H9 (cell line): ENCODE measurements at regions not wholly inside any gene's neighbourhood (a gene's known extent, or its start where the extent isn't known, plus 50 kb on each side); places are given as distances from the start of the nearest gene placed in this dataset.

Source experiments
- DNase-seq: peaks from one replicate; pipeline ENCODE4 v3.0.0-alpha.2; 2017
- H2AFZ ChIP-seq: one replicate; pipeline ENCODE4 v1.6.1; 2013; ENCODE audit warnings: mild to moderate bottlenecking, low read length, control low read depth, moderate library complexity
- H2AK5ac ChIP-seq: 2 replicates; pipeline ENCODE4 v1.6.1; 2013; ENCODE audit warnings: low read length, control low read depth, mixed read lengths; ENCODE audit not compliant: insufficient read length
- H2BK120ac ChIP-seq: one replicate; pipeline ENCODE4 v1.6.1; 2013; ENCODE audit warnings: low read depth, mild to moderate bottlenecking, low read length, control low read depth, inconsistent platforms; ENCODE audit not compliant: poor library complexity, severe bottlenecking
- H2BK12ac ChIP-seq: 2 replicates; pipeline ENCODE4 v1.6.1; 2013; ENCODE audit warnings: low read length, control low read depth, mixed read lengths, low read depth; ENCODE audit not compliant: insufficient read length
- H2BK15ac ChIP-seq: 2 replicates; pipeline ENCODE4 v1.6.1; 2013; ENCODE audit warnings: low read depth, low read length, control low read depth
- H2BK20ac ChIP-seq: one replicate; pipeline ENCODE4 v1.6.1; 2013; ENCODE audit warnings: low read depth, mild to moderate bottlenecking, low read length, control low read depth, inconsistent platforms; ENCODE audit not compliant: poor library complexity, severe bottlenecking
- H2BK5ac ChIP-seq: 2 replicates; pipeline ENCODE4 v1.6.1; 2013; ENCODE audit warnings: low read length, control low read depth, mixed read lengths; ENCODE audit not compliant: insufficient read length
- H3K14ac ChIP-seq: 2 replicates; pipeline ENCODE4 v1.6.1; 2013; ENCODE audit warnings: low read length, control low read depth; ENCODE audit not compliant: insufficient read depth
- H3K18ac ChIP-seq: 2 replicates; pipeline ENCODE4 v1.6.1; 2013; ENCODE audit warnings: low read depth, mild to moderate bottlenecking, mixed read lengths, low read length, control low read depth; ENCODE audit not compliant: insufficient read length
- H3K23ac ChIP-seq: 2 replicates; pipeline ENCODE4 v1.6.1; 2013; ENCODE audit warnings: low read length, control low read depth, mixed read lengths, low read depth; ENCODE audit not compliant: insufficient read length
- H3K23me2 ChIP-seq: 2 replicates; pipeline ENCODE4 v1.6.1; 2013; ENCODE audit warnings: low read depth, mild to moderate bottlenecking, mixed read lengths, low read length, control low read depth; ENCODE audit not compliant: insufficient read length, poor library complexity, severe bottlenecking
- H3K27ac ChIP-seq: 2 replicates; pipeline ENCODE4 v1.5.1; 2013; ENCODE audit warnings: low read length, control low read depth, mixed read lengths, low read depth; ENCODE audit not compliant: insufficient read length
- H3K27me3 ChIP-seq: 2 replicates; pipeline ENCODE4 v1.6.1; 2013; ENCODE audit warnings: low read length, control low read depth, inconsistent platforms; ENCODE audit not compliant: insufficient read depth
- H3K4ac ChIP-seq: 2 replicates; pipeline ENCODE4 v1.6.1; 2013; ENCODE audit warnings: low read depth, mild to moderate bottlenecking, control low read depth, inconsistent platforms, low read length, moderate library complexity
- H3K4me1 ChIP-seq: 2 replicates; pipeline ENCODE4 v1.6.1; 2013; ENCODE audit warnings: low read length, control low read depth, inconsistent platforms; ENCODE audit not compliant: insufficient read depth
- H3K4me2 ChIP-seq: 2 replicates; pipeline ENCODE4 v1.6.1; 2013; ENCODE audit warnings: low read length, control low read depth, mixed read lengths; ENCODE audit not compliant: insufficient read length, insufficient read depth
- H3K56ac ChIP-seq: 2 replicates; pipeline ENCODE4 v1.6.1; 2013; ENCODE audit warnings: low read depth, mild to moderate bottlenecking, mixed read lengths, low read length, control low read depth; ENCODE audit not compliant: insufficient read length
- H3K79me1 ChIP-seq: 2 replicates; pipeline ENCODE4 v1.6.1; 2013; ENCODE audit warnings: low read depth, mild to moderate bottlenecking, moderate library complexity, low read length, control low read depth, inconsistent platforms; ENCODE audit not compliant: insufficient read depth, poor library complexity, severe bottlenecking
- H3K79me2 ChIP-seq: 2 replicates; pipeline ENCODE4 v1.6.1; 2013; ENCODE audit warnings: low read length, control low read depth, inconsistent platforms; ENCODE audit not compliant: insufficient read depth
- H3K9ac ChIP-seq: 2 replicates; pipeline ENCODE4 v1.6.1; 2013; ENCODE audit warnings: low read length, control low read depth, mixed read lengths; ENCODE audit not compliant: insufficient read length; ENCODE audit errors: extremely low read depth
- H3K9me3 ChIP-seq: one replicate; pipeline ENCODE4 v1.6.1; 2013; ENCODE audit warnings: low read depth, low read length, inconsistent platforms; ENCODE audit not compliant: control insufficient read depth
- H3T11ph ChIP-seq: one replicate; pipeline ENCODE4 v1.6.1; 2013; ENCODE audit warnings: mild to moderate bottlenecking, low read length, control low read depth, inconsistent platforms
- H4K20me1 ChIP-seq: one replicate; pipeline ENCODE4 v1.6.1; 2013; ENCODE audit not compliant: control insufficient read depth, insufficient read length, insufficient read depth
- H4K5ac ChIP-seq: 2 replicates; pipeline ENCODE4 v1.6.1; 2013; ENCODE audit warnings: low read depth, mild to moderate bottlenecking, mixed read lengths, low read length, control low read depth; ENCODE audit not compliant: insufficient read length
- H4K8ac ChIP-seq: replicated peaks from 2 replicates; pipeline ENCODE4 v1.6.1; 2013; ENCODE audit warnings: low read length, control low read depth, mixed read lengths, low read depth; ENCODE audit not compliant: insufficient read length
- H4K91ac ChIP-seq: 2 replicates; pipeline ENCODE4 v1.6.1; 2013; ENCODE audit warnings: low read depth, mild to moderate bottlenecking, moderate library complexity, mixed read lengths, low read length, control low read depth; ENCODE audit not compliant: insufficient read length
- H3K27ac Mint-ChIP-seq, 3 experiments: 2 replicates in 2 of 3; 3 replicates in 1 of 3; pipeline ENCODE4 v1.8.0; 2020 to 2021; ENCODE audit warnings: mixed read lengths in 3 of 3, mild to moderate bottlenecking in 1 of 3, moderate library complexity in 1 of 3
- H3K27me3 Mint-ChIP-seq: 2 replicates; pipeline ENCODE4 v1.8.0; 2021; ENCODE audit warnings: low read depth, mild to moderate bottlenecking, moderate library complexity, mixed read lengths
- H3K36me3 Mint-ChIP-seq, 3 experiments: 2 replicates in 2 of 3; 3 replicates in 1 of 3; pipeline ENCODE4 v1.8.0; 2020 to 2021; ENCODE audit warnings: low read depth in 3 of 3, mixed read lengths in 3 of 3; ENCODE audit not compliant: insufficient read depth in 1 of 3
- H3K4me1 Mint-ChIP-seq, 2 experiments: 2 replicates each; pipeline ENCODE4 v1.8.0; 2020; ENCODE audit warnings: mixed read lengths in 2 of 2
- H3K4me3 Mint-ChIP-seq, 2 experiments: 2 replicates in 1 of 2; 3 replicates in 1 of 2; pipeline ENCODE4 v1.8.0; 2020 to 2021; ENCODE audit warnings: mild to moderate bottlenecking in 2 of 2, mixed read lengths in 2 of 2, moderate library complexity in 1 of 2
- H3K9me3 Mint-ChIP-seq, 2 experiments: 2 replicates in 1 of 2; 3 replicates in 1 of 2; pipeline ENCODE4 v1.8.0; 2020; ENCODE audit warnings: mild to moderate bottlenecking in 2 of 2, mixed read lengths in 2 of 2, moderate library complexity in 1 of 2
- CTCF ChIP-seq: fragments of 200-600 bp; sonication (generic); conservative IDR thresholded peaks from 3 replicates; pipeline ENCODE4 v1.8.0; 2021; ENCODE audit warnings: antibody characterized with exemption, mild to moderate bottlenecking
- WGBS: extraction: QIAGEN DNeasy Blood & Tissue Kit; methylation state at CpG from one replicate; pipeline ENCODE4 v1.1.7; 2013; ENCODE audit warnings: missing lambda C conversion rate, low lambda C conversion rate, mixed read lengths; ENCODE audit not compliant: insufficient read length; ENCODE audit errors: extremely low coverage; 5-methylcytosine and 5-hydroxymethylcytosine counted together

- Histone ChIP-seq H3K18ac (no peak overlapping the region), H3K4me2 (no peak overlapping the region), H3K56ac (no peak overlapping the region), H3K4me1 (no peaks in the 10 kb centered on the region), H4K8ac (no peak overlapping the region), H4K91ac (no peak overlapping the region), H3K9me3 (no peaks in the 10 kb centered on the region), H2BK5ac (no peak overlapping the region), H3K27ac (no peak overlapping the region), H3K79me1 (no peaks in the 10 kb centered on the region), H3K4ac (no peak overlapping the region), H2BK120ac (no peak overlapping the region), H2BK12ac (no peak overlapping the region), H4K20me1 (no peaks in the 10 kb centered on the region), H3K23ac (no peak overlapping the region), H2AK5ac (no peak overlapping the region), H3T11ph (no peak overlapping the region), H4K5ac (no peak overlapping the region), H3K27me3 (peaks cover 33% of the 10 kb centered on the region), H3K9ac (no peak overlapping the region), H2BK20ac (no peak overlapping the region), H2AFZ (no peak overlapping the region), H3K14ac (no peak overlapping the region), H3K23me2 (peaks cover 14% of the 10 kb centered on the region), H3K79me2 (no peaks in the 10 kb centered on the region), H2BK15ac (no peak overlapping the region)
- DNase-seq = no peak
- no peak overlapping the region for H3K4me3 Mint-ChIP-seq
- H3K27ac Mint-ChIP-seq = no peak overlapping the region
- no peak for TF ChIP-seq CTCF
- peaks cover 0 to 2% (median 0%) of the 10 kb centered on the region in 3 experiments; a peak in 2 of 7 replicates for H3K36me3 Mint-ChIP-seq
- H3K9me3 Mint-ChIP-seq = no peaks in the 10 kb centered on the region; a peak in 1 of 5 replicates
- peaks cover 73% of the 10 kb centered on the region for H3K27me3 Mint-ChIP-seq
- peaks cover 32 to 36% of the 10 kb centered on the region in 2 experiments for H3K4me1 Mint-ChIP-seq
- no CpG with 5 or more reads among the region's 9 CpGs for WGBS
Measured at GRCh38 chr6:165983112-165984072, 184.3 kb downstream of the TBXT start.
